NCI-H1930 (cell line): ENCODE measurements at regions not wholly inside any gene's neighbourhood (a gene's known extent, or its start where the extent isn't known, plus 50 kb on each side); places are given as distances from the start of the nearest gene placed in this dataset.
A peak's percentile ranks its signal among the peaks of the same experiment; 100 is the strongest.

Experiments
- DNase-seq, 2 experiments: peaks; one replicate each; lab custom pipeline; 2025; lab: John Stamatoyannopoulos, UW

DNA sequence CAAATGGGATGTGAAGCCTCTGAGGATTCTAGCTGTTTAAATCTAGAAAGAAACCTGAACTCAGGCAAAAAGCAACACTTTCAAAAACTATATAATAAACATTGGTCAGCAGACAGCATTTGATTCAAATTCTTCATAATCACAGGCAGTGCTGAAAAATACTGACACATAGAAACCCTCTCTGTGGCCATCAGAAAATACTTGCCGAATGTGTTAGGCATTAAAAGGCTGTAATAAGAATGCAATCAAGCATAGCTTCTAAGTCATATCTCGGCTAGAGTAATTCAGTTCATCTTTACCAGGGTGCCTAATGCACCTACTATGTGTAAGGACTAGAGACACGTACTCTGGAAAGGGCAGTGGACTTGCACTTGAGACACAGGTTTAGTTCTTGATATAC, 405.3 kb upstream of the SGCD start:
- no peak for DNase-seq

DNA sequence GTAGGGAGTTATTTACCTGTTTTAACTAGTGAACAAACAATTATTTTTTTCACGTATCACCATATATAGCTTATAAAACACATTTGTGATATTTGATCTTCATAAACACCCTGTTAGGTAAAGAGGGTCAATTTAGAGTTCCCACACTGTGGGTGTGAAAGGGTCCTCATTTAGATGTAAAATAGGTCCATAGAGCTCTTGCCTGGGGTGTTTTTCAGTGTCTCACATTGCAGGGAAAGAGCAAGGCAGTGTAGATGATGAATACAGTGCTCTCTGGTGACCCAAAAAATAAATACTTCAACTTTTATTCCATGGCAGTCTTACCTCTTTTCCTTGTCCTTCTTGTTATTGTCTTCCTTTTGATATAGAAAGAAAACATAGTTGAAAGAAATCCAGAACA, 403.2 kb upstream of the SGCD start:
- DNase-seq, result no peak

DNA sequence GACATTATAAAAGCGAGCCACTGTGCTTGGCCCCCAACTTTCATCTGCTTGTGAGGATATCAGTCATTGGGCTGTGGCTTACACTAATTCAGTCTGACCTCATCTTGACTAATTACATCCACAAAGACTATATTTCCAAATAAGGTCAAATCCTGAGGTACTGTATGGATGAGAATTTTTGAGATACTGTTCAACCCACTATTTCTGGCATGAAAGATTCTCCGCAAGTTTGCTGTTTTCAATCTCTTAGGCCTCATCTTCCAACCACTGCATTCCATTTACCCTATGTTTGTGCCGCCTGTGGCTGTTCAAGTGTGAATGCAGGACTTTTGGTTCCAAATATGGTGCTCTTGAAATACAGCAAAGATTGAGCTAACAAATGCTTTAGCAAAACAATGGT, 400.9 kb upstream of the SGCD start:
- no peak for DNase-seq

DNA sequence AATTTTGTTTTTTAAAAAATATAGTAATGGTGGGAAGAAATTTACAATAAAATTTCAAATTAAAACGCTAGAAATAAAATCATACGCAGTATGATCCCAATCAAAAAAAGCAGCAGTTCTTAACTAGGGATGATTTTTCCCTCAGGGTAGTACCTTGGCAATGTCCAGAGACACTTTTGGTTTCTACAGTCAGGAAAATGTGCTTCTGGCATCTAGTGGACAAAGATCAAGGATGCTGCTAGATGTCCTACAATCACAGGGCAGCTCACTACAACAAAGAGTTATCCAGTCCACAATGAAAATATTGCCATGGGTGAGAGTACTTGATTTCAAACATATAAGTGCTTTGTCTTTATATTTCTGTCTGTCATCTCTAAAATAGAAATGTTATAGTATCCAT, 400.2 kb upstream of the SGCD start:
- DNase-seq, result no peak

DNA sequence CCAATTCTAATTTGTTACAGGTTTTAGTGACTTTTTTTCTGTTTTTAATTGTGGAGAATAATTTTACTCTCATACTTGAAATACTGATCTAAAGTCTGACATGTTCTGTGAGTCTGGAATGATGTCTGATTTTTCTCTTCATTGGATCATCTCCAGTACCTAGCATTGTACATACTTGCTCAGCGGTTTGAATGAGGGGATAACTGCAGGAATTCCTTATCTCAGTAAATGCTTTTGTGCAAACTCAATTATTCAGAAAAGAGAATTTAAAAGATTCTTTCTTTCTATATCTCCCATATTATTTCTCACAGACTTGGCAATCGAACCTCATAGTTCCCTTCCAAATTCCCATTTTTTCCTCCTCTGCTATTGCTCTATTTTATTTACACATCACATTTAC, 397.9 kb upstream of the SGCD start:
- no peak for DNase-seq

DNA sequence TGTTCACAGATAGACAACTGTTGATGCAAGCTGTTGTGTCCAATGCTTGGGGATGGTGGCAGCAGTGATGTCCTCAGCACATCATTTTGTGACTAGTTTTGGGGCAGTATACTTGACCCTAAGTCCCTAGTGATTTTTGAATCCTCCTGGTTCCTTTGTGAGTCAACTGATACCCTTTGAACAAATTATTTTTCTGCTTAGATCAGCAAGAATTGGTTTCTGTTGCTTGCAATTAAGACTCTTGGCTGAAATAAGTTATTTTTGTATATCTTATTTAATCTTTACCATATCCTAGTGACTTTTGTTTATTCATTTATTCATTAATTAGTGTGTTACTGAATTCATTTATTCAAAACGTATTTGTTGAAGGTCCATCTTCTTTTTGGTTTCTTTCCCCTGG, 392.0 kb upstream of the SGCD start:
- DNase-seq, result no peak

DNA sequence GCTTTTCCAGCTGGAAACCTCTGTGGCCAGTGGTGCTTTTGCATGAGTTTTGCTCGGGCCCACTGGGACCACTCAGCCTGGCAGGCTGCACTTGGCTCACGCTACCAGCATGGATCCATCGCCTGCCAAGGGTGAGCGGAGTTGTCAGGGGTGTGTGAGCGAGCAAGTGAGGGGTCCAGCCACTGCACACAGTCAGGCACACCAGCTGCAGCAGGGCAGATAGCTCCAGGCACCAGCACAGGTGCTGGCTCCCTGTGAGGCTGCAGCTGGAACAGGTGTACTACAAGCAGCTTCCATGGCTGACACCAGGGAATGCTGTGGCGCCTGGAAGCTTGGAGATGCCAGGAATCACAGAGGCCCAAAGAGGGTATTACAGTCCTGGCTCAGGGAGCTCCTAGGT, 391.2 kb upstream of the SGCD start:
- no peak for DNase-seq

DNA sequence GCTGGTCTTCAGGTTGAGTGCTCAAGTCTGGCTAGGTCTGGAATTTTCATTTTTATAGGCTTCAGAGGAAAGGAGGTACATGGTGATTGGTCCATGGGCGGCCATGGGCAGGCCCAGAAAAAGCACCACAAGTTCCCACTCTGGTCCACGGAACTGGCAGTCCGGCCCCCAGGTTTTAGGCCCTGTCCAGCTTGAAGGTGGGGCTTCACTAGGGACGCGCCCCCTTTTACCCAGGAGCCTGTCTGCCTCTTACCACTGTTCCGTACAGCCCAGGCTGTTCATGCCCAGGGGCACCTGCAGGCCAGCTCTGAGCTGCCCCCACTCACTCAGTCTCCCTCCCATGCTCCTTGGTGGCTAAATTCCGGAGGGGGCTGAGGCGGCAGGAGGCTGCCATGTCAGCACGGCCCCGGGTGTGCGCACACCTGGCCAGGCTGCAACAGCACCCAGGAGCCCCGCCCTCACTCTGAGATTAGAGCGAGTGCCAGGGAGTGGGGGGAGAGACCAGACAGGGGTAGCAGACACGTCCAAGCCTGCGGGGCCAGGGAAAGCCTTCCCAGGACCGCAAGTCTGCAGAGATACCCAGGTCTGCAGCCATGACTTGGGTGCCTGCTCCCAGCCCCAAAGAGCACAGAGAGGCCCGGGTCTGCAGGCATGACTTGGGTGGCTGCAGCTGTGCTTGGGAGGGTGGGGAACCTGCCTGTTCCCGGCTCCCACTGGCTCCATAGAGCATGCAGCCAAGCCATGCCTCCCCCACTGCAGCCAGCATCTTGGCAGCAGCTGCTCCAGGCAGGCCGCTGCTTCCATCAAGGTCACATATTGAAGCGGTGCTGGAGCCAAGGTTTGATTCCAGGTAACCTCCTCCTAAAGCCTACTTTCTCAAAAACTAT, 390.2 kb upstream of the SGCD start:
- no peak for DNase-seq

DNA sequence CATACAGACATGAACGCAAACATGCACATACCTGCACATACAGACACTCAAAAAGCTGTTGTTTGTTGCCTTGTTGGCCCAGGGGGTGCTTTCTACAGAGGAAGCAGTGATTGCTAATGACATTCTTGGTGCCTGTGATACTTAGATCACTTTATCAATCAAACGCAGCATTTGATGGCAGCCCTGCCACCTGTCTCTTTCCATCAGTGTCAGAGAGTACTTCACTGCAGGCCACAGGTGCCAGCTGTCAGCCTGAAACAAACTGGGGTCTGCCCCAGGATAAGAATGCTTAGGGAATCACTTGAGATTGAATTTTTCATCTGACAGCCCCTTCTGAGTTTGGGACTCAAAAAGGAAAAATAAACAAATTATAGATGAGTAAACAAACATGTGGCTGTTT, 388.9 kb upstream of the SGCD start:
- DNase-seq, result no peak

DNA sequence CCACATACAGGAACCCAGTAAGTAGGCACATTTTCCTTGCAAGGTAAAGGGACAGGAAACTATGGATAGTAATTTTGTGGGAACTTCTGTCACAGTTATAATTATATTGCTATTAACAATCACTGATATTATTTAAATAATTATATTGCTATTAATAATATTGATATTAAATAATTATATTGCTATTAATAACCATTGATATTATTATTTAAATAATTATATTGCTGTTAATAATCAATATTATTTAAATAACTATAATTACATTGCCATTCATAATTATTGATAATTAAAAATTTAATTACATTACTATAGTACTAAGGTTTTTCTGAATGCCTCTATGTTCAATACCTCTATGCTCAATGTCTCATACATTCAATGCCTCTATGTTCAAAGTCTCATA, 385.6 kb upstream of the SGCD start:
- DNase-seq, result no peak

DNA sequence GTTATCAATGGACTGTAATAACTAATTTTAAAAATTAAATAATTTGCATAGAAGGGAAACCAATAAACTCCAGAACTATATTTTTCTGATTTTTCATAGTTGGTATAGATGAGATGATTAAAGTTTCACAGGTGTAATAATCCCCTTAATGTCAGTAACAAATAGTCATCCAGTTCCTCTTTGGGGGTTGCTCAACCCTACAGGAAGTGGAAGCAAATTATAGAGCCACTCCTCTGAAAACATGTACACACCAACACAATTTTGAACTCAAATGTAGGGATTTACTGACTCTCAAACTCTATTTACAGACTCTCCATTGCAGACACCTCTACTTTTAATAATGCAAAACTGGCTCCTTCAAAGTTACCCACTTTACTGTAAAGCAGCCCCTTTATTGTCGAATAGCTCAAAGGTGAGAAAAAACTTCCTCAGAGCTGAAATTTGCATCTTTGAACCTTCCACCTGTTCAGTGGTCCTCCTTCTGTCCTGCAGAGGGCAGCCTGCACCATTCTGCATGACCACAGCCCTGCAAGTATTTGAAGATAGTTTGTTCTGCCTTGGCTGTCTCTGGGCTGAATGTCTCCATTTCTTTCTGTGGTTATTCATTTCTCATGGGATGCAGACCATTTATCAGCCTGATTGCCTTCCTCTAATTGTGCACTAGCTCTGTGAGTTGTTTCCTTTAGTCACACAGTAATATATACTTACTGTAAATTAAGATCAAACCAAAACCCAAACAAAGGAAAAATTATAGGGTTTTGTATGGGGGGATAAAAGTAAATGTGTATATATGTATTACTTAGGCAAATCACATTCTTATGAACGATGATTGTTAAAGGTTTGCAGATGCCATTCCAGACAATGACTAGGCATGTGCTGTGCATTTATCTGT, 383.2 kb upstream of the SGCD start:
- DNase-seq, result peak in 1 of 2 experiments; percentile 12

DNA sequence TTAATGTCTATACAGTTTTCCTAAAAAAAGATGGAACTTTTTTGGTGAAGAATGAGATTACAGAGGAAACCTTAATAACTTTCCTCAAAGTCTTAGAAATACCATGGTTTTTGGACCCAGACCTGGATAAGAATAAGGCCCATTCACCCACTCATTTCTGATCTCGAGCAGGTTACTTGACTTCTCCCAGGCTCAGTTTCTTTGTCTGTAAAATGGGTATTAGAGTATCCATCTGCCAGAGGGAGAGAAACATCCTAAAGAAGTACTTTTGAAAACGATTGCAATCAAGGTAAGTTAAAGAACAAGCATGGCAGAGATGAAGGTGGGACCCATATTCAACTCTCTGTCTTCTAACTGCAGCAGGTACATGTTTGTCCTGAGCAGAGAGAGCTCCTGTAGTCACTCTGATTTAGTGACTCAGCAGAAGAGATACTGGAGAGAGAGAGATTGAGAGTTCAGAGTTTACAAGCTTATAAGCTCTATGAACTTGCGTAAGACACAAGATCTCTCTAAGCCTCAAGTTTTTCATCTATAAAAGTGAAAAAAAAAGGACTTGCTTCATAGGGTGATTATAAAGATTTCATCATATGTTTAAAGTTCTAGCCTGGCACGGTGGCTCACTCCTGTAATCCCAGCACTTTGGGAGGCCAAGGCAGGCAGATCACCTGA, 379.4 kb upstream of the SGCD start:
- no peak for DNase-seq

DNA sequence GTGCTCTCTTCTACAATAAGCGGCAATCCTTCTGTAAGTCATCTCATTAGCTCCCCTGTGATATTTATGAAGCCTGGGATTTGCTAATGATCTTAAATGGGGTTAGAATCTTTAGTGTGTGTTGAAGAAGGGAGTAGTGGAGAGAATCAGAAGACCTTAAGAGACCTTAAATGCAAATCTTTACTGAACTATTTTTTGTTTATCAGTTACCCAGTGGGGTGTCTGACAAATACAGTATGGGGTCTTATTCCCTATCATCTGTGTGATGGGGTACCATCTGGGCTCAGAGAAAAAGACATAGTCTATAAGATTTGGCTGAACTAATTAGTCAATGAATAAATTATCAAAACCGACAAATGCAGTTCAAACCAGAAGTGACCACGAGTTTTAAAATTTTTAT, 378.4 kb upstream of the SGCD start:
- no peak for DNase-seq

DNA sequence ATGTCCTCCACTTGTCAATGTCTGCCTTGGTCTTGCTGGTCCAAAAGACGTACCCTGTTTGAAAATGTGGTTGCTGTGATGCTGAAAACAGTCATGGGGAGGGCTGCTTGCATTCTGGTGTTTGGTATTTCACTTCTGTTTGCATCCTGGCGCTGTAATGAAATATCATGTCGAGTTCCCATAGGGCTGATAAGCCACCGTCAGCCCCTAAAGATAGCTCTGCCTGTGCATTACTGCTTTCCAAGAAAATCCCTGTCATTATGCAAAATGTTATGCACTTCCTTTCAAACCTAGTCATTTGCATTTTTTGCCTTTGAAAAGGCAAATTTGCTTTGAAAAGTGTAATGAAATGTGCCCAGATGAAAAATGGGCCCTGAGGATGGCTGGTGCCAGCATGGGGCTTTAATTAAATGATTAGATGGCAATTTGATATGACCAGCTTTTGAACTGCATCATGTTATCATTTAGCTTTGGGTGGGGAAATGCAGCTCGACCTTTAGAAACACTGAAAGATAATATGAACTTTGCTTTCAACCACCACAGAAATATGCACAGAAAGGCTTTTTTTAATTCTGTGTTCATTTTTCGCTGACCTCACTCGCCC, 374.4 kb upstream of the SGCD start:
- no peak for DNase-seq

DNA sequence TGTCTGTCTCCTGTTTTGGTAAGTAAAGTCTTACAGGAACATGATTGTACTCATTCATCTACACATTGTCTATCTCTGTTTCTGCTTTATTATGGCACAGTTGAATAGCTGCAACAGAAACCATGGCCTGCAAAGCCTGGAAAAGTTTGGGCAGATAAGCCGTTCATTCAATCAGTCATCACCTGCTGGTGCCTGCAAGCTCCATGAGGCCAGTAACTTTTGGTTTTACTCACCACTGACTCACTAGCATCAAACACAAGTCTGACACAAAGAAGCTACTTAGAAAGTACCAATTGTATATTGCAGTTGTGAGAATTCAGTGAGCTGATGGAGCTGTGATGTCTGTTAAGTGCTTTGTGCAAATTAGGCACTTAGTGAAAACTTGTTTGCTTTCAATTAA, 373.6 kb upstream of the SGCD start:
- no peak for DNase-seq

DNA sequence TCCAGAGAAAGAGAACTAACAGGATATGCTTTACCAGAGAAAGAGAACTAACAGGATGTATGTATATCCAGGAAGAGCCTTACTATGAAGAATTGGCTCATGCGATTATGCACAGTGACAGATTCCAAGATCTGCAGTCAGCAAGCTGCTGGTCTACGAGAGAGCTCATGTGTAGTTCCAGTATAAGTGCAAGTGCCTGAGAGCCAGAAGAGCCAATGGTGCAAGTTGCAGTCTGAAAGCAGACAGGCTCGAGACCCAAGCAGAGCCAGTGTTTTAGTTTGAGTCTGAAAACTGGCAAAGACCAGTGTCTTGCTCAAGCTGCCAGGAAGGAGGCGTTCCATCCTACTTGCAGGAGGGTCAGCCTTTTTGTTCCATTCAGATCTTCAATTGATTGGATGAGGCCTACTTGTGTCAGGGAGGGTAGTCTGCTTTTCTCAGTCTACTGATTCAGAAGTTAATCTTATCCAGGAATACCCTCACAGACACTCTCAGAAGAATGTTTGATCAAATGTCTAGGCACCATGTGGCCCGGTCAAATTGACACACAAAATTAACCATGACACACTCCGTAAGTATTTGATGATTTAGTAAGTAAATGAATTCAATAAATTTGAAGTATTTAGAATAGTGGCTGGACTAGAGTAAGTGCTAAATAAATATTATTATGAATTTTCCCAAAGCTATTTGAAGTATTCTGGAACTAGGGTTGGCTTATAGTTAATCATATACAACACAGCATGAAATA, 372.1 kb upstream of the SGCD start:
- DNase-seq, result no peak

DNA sequence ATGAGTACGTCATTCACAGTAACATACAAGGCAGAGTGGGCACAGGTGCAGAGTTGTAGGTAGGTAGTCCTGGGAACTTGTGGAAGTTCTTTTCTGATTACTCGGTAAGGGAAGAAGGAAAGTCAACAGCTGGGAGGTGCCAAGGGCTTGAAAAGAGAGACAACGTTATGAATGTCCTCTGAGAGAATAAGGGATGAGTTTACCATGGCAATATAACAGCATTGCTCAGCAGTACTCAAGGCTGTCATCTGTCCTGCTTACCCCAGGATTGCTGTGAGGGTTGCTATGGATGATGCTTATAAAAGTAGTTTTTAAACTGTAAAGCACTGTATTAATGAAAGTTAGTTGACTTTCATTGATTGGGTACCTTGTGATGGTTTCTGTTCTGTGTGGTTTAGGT, 369.1 kb upstream of the SGCD start:
- DNase-seq, result no peak

DNA sequence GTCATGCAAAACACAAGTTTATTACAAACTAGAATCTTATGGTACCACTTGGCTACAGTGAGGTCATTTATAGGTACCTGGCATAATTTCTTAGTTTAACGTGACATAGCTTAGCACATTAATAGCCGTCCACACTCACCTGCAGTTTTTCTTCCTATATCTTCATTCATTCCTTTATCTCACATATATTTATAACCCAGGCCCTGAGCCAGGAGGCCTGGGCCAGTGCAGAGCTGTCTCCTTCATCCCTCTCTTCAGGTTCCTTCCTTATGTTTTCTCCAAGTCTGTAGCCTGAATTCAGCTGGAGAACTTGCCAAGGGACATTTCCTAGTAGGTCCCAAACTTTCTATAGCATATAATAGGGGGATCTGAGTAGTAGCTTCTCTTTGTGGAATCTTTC, 367.9 kb upstream of the SGCD start:
- no peak for DNase-seq

DNA sequence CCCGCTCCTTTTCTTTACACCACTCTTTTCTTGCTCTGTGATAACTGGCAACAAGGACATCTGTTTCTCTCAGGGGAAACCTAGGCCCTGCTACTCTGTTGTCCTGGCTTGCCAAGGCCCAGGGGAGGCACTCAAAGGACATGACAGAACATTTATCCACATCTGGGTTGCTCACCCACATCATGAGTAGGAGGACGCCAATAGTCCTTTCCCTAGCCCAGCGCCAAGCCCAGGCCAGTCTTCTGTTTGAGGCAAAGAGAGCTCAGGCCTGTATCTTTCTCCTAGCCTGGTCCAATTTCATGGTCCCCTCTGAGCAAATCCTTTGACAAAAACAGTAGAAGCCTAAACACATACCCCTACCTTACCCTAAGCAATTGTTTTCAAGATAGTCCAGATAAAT, 366.8 kb upstream of the SGCD start:
- DNase-seq, result no peak

DNA sequence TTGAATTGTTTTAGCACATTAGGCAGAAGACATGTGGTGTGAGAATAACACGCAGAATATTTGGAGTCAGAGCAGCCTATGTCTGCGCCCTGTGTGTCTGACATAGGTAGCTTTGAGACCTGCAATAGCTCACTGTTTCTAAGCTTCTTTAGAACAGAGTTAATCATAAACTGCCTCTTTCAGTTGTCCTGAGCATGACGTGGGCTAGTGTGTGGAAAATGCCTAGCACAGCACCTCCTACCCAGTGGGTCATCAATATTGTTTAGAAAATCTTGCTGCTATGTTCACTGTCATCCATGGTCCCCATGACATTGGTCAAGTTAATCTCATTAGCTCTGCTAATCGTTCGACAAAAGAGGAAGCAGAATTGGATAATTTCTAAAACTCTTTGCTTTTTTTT, 357.4 kb upstream of the SGCD start:
- DNase-seq, result no peak

DNA sequence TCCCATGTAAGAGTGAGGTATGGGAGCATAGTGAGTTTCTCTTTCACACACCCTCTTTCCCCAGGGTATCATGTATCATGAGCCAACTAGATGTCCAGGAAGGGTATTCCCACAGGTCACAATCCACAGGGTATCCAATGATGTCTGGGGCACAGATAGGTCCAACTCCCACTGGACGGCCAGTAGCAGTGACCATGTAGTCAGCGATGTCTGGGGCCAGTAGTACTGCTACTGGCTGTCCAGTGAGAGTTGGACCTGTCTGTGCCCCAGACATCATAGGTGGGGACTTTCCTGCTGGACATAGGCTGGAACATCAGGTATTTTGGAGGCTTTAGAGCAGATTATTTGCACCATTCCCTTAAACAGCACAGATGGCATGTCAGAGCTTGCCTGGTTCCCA, 352.6 kb upstream of the SGCD start:
- no peak for DNase-seq

DNA sequence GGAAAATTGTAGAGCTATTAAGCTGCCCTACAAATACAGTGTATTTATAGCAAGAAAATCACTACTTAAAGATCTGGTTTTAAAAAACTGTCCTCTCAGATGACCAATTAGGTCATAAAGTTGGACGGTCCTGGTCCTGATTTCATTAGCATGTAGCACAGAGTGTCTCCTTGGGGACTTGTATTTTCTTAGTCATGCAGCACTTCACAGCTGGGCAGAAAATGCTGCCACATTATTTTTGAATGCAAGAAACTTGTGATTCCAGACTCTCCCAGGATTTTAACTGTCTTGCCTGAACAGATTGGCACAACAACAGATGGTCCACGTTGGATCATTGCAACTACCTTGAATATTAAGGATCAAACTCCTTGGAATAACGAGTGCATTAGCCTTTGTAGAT, 348.1 kb upstream of the SGCD start:
- DNase-seq, result no peak
